ENCODE measurements at regions not wholly inside any gene's neighbourhood (a gene's known extent, or its start where the extent isn't known, plus 50 kb on each side); places are given as distances from the start of the nearest gene placed in this dataset.

- TF ChIP-seq, protein P1, sequence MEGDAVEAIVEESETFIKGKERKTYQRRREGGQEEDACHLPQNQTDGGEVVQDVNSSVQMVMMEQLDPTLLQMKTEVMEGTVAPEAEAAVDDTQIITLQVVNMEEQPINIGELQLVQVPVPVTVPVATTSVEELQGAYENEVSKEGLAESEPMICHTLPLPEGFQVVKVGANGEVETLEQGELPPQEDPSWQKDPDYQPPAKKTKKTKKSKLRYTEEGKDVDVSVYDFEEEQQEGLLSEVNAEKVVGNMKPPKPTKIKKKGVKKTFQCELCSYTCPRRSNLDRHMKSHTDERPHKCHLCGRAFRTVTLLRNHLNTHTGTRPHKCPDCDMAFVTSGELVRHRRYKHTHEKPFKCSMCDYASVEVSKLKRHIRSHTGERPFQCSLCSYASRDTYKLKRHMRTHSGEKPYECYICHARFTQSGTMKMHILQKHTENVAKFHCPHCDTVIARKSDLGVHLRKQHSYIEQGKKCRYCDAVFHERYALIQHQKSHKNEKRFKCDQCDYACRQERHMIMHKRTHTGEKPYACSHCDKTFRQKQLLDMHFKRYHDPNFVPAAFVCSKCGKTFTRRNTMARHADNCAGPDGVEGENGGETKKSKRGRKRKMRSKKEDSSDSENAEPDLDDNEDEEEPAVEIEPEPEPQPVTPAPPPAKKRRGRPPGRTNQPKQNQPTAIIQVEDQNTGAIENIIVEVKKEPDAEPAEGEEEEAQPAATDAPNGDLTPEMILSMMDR (IDR thresholded peaks at IDR 0.05; ENCODE audit: borderline replicate concordance, extremely low read depth, low read length, poor library complexity, severe bottlenecking), result no peak
- TF ChIP-seq EZH2 (IDR thresholded peaks at IDR 0.05; ENCODE audit: borderline replicate concordance, low read depth, low read length, severe bottlenecking), result no peak
These were observed 663.6 kb upstream of the NCAM2 start for GRCh38 chr21:20334585-20334984.

Data from DND-41 (cell line).